Coronary artery (tissue), 2 donors: ENCODE measurements at regions not wholly inside any gene's neighbourhood (a gene's known extent, or its start where the extent isn't known, plus 50 kb on each side); places are given as distances from the start of the nearest gene placed in this dataset.
"Not testable (repeated sequence)": the region's sequence is repeated elsewhere in the genome, so short reads cannot be mapped to it uniquely, and the experiment has no call there.

ENCODE experiments used
- DNase-seq: peaks from one replicate; pipeline ENCODE4 v3.0.0-alpha.2; 2017; ENCODE audit warnings: low spot score
- H3K27ac ChIP-seq, 2 donors: fragments of 200-600 bp; sonication (generic); one replicate each; pipeline ENCODE4 v1.5.1; 2016 to 2019
- H3K4me3 ChIP-seq: fragments of 200-600 bp; sonication (generic); 2 replicates; pipeline ENCODE4 v1.5.1; 2016; ENCODE audit warnings: mild to moderate bottlenecking, moderate library complexity
- CTCF ChIP-seq: fragments of 200-600 bp; sonication (generic); IDR thresholded peaks from one replicate; pipeline ENCODE4 v1.5.1; 2019; ENCODE audit warnings: antibody characterized with exemption

- no peak overlapping the region for H3K27ac ChIP-seq
- H3K4me3 ChIP-seq = no peak overlapping the region
- TF ChIP-seq CTCF = no peak
- no peak for DNase-seq
Measured at GRCh38 chr1:230495076-230495475, 68.9 kb upstream of the PGBD5 start.

GRCh38 chr1:230494514-230494913 is 68.4 kb upstream of the PGBD5 start:
- DNase-seq = no peak
- no peak for TF ChIP-seq CTCF
- no peak overlapping the region for H3K4me3 ChIP-seq
- H3K27ac ChIP-seq = no peak overlapping the region

GRCh38 chr1:230494026-230494425 is 67.9 kb upstream of the PGBD5 start:
- DNase-seq = no peak
- H3K27ac ChIP-seq = no peak overlapping the region

GRCh38 chr1:230493264-230493663 is 67.1 kb upstream of the PGBD5 start:
- no peak for DNase-seq
- TF ChIP-seq CTCF = no peak
- Histone ChIP-seq H3K27ac (no peak overlapping the region), H3K4me3 (no peak overlapping the region)

More at GRCh38 chr1:230494026-230494425, 67.9 kb upstream of the PGBD5 start:
- no peak for TF ChIP-seq CTCF
- H3K4me3 ChIP-seq = no peak overlapping the region

GRCh38 chr1:230490436-230490835 is 64.3 kb upstream of the PGBD5 start:
- Histone ChIP-seq H3K4me3 (no peak overlapping the region), H3K27ac (no peak overlapping the region)
- DNase-seq = no peak
- no peak for TF ChIP-seq CTCF

- Histone ChIP-seq H3K27ac (no peak overlapping the region), H3K4me3 (no peak overlapping the region)
- no peak for DNase-seq
- TF ChIP-seq CTCF = no peak
Measured at GRCh38 chr1:230487773-230488428, 61.8 kb upstream of the PGBD5 start.

- no peak for TF ChIP-seq CTCF
- DNase-seq = no peak
- Histone ChIP-seq H3K27ac (no peak overlapping the region), H3K4me3 (no peak overlapping the region)
Measured at GRCh38 chr1:230476622-230477003, 50.5 kb upstream of the PGBD5 start.

GRCh38 chr1:230475856-230476621 is 49.9 kb upstream of the PGBD5 start:
- not testable (repeated sequence) for DNase-seq, H3K4me3 ChIP-seq, H3K27ac ChIP-seq
